Astrocyte (in vitro differentiated cells and primary cell): ENCODE measurements at regions not wholly inside any gene's neighbourhood (a gene's known extent, or its start where the extent isn't known, plus 50 kb on each side); places are given as distances from the start of the nearest gene placed in this dataset.

Experiments
- DNase-seq: peaks from one replicate; pipeline ENCODE4 v3.0.0-alpha.2; 2010; ENCODE audit warnings: low read depth
- FAIRE-seq: peaks from 2 replicates; lab custom pipeline; 2011; peaks lifted over from hg19 to GRCh38; lab: Jason Lieb, UNC
- H2AFZ ChIP-seq: 2 replicates; pipeline ENCODE4 v1.6.0; 2012; ENCODE audit warnings: low read depth, low read length, inconsistent platforms
- H3K27ac ChIP-seq: 2 replicates; pipeline ENCODE4 v1.5.1; 2011; ENCODE audit warnings: low read depth, low read length, inconsistent platforms
- H3K27me3 ChIP-seq: 2 replicates; pipeline ENCODE4 v1.6.0; 2011; ENCODE audit warnings: low read length, inconsistent platforms; ENCODE audit not compliant: insufficient read depth
- H3K36me3 ChIP-seq: 2 replicates; pipeline ENCODE4 v1.5.1; 2011; ENCODE audit warnings: low read length, inconsistent platforms; ENCODE audit not compliant: insufficient read depth
- H3K4me1 ChIP-seq: 2 replicates; pipeline ENCODE4 v1.5.1; 2011; ENCODE audit warnings: low read length, inconsistent platforms; ENCODE audit not compliant: insufficient read depth
- H3K4me2 ChIP-seq: 2 replicates; pipeline ENCODE4 v1.6.0; 2012; ENCODE audit warnings: low read length, inconsistent platforms
- H3K4me3 ChIP-seq: 2 replicates; pipeline ENCODE4 v1.5.1; 2011; ENCODE audit warnings: low read depth, mild to moderate bottlenecking, low read length, inconsistent platforms; ENCODE audit not compliant: insufficient read depth
- H3K79me2 ChIP-seq: 2 replicates; pipeline ENCODE4 v1.6.0; 2012; ENCODE audit warnings: mild to moderate bottlenecking, low read length, inconsistent platforms; ENCODE audit not compliant: insufficient read depth
- H3K9ac ChIP-seq: 2 replicates; pipeline ENCODE4 v1.6.0; 2012; ENCODE audit warnings: mild to moderate bottlenecking, low read length, inconsistent platforms
- H3K9me3 ChIP-seq: 2 replicates; pipeline ENCODE4 v1.5.1; 2012; ENCODE audit warnings: low read depth, mild to moderate bottlenecking, low read length, inconsistent platforms; ENCODE audit not compliant: insufficient read depth
- H4K20me1 ChIP-seq: 2 replicates; pipeline ENCODE4 v1.6.0; 2012; ENCODE audit warnings: low read length, inconsistent platforms; ENCODE audit not compliant: insufficient read depth
- H3K27ac Mint-ChIP-seq: one replicate; pipeline ENCODE4 v1.8.0; 2021; ENCODE audit warnings: mild to moderate bottlenecking, mixed read lengths; ENCODE audit not compliant: unreplicated experiment
- H3K27me3 Mint-ChIP-seq: one replicate; pipeline ENCODE4 v1.8.0; 2021; ENCODE audit warnings: low read depth, mixed read lengths; ENCODE audit not compliant: unreplicated experiment
- H3K36me3 Mint-ChIP-seq: one replicate; pipeline ENCODE4 v1.8.0; 2021; ENCODE audit warnings: low read depth, mixed read lengths; ENCODE audit not compliant: unreplicated experiment
- H3K4me1 Mint-ChIP-seq: one replicate; pipeline ENCODE4 v1.8.0; 2021; ENCODE audit warnings: low read depth, mixed read lengths; ENCODE audit not compliant: unreplicated experiment
- H3K4me3 Mint-ChIP-seq: one replicate; pipeline ENCODE4 v1.8.0; 2021; ENCODE audit warnings: mild to moderate bottlenecking, moderate library complexity, mixed read lengths; ENCODE audit not compliant: unreplicated experiment
- H3K9me3 Mint-ChIP-seq: one replicate; pipeline ENCODE4 v1.8.0; 2021; ENCODE audit warnings: mild to moderate bottlenecking, mixed read lengths; ENCODE audit not compliant: unreplicated experiment
- EZH2 ChIP-seq: IDR thresholded peaks from 2 replicates; pipeline ENCODE4 v1.6.1; 2012; ENCODE audit warnings: mild to moderate bottlenecking, low read length, inconsistent platforms; ENCODE audit not compliant: insufficient read depth
- TF ChIP-seq, protein P1 (sequence below): IDR thresholded peaks from 2 replicates; pipeline ENCODE4 v1.5.1; 2011; ENCODE audit warnings: low read depth, mild to moderate bottlenecking, inconsistent platforms, low read length, moderate library complexity; ENCODE audit not compliant: insufficient read depth

DNA sequence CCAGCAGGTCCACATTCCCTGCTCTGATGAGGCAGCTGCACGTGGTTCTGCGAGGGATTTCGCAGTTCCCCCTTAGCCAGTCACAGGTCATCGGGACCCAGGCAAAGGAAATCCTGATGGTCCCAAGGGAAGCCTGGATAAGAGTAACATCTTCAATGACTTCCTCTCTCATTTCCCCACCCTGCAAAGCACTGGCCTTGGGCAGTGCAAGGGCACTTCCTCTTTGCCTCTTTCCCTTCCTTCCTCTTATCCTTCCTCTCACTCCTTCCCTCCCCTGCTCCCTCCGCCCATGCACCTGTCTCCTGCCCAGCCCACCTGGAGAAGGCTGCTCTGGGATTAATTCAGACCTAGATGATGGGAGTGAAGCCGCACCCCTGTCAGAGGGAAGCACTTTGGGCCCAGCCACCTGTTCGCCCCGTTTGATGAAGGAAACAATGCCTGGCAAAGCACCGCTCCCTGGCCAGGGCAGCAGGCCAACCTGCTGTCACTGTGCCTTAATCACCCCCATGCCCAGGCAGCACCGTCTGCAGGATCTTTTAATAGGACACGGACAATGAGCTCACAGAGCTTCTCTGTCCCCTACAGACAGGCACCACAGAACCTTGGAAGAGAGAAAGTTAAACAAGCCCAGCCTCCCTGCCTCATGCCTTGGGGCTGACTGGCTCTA lies 113.5 kb upstream of the PABPC3 start:
- peaks cover 6% of the 10 kb centered on the region for H3K27me3 ChIP-seq

GRCh38 chr13:24983094-24983493 lies 112.8 kb upstream of the PABPC3 start:
- H3K27me3 ChIP-seq: peaks cover 7% of the 10 kb centered on the region
- H3K4me1 ChIP-seq: no peaks in the 10 kb centered on the region
- peaks cover 14% of the 10 kb centered on the region for H3K27me3 Mint-ChIP-seq
- H3K9me3 ChIP-seq: no peaks in the 10 kb centered on the region
- H3K9me3 Mint-ChIP-seq: no peaks in the 10 kb centered on the region
- no peaks in the 10 kb centered on the region for H3K79me2 ChIP-seq
- H3K27ac ChIP-seq: no peak overlapping the region
- DNase-seq (no peak), FAIRE-seq (no peak)
- H3K36me3 Mint-ChIP-seq: no peaks in the 10 kb centered on the region
- no peak overlapping the region for H3K9ac ChIP-seq
- no peaks in the 10 kb centered on the region for H3K4me1 Mint-ChIP-seq
- no peaks in the 10 kb centered on the region for H4K20me1 ChIP-seq
- H2AFZ ChIP-seq: no peak overlapping the region
- no peak overlapping the region for H3K4me3 ChIP-seq
- H3K4me3 Mint-ChIP-seq: no peak overlapping the region
- H3K27ac Mint-ChIP-seq: no peak overlapping the region
- H3K4me2 ChIP-seq: no peak overlapping the region
- H3K36me3 ChIP-seq: no peaks in the 10 kb centered on the region
- TF ChIP-seq, protein P1, sequence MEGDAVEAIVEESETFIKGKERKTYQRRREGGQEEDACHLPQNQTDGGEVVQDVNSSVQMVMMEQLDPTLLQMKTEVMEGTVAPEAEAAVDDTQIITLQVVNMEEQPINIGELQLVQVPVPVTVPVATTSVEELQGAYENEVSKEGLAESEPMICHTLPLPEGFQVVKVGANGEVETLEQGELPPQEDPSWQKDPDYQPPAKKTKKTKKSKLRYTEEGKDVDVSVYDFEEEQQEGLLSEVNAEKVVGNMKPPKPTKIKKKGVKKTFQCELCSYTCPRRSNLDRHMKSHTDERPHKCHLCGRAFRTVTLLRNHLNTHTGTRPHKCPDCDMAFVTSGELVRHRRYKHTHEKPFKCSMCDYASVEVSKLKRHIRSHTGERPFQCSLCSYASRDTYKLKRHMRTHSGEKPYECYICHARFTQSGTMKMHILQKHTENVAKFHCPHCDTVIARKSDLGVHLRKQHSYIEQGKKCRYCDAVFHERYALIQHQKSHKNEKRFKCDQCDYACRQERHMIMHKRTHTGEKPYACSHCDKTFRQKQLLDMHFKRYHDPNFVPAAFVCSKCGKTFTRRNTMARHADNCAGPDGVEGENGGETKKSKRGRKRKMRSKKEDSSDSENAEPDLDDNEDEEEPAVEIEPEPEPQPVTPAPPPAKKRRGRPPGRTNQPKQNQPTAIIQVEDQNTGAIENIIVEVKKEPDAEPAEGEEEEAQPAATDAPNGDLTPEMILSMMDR: no peak
- no peak for TF ChIP-seq EZH2

More for the DNA sequence above, 113.5 kb upstream of the PABPC3 start:
- no peaks in the 10 kb centered on the region for H3K36me3 ChIP-seq
- H3K79me2 ChIP-seq: no peaks in the 10 kb centered on the region
- DNase-seq: no peak
- H3K4me3 ChIP-seq: no peak overlapping the region
- H3K27ac Mint-ChIP-seq: no peak overlapping the region
- TF ChIP-seq, protein P1: no peak
- TF ChIP-seq EZH2: no peak
- no peaks in the 10 kb centered on the region for H3K4me1 Mint-ChIP-seq
- no peaks in the 10 kb centered on the region for H3K9me3 ChIP-seq
- no peaks in the 10 kb centered on the region for H3K36me3 Mint-ChIP-seq
- H3K9me3 Mint-ChIP-seq: no peaks in the 10 kb centered on the region
- FAIRE-seq: no peak
- no peak overlapping the region for H3K27ac ChIP-seq
- H3K27me3 Mint-ChIP-seq: peaks cover 14% of the 10 kb centered on the region
- no peak overlapping the region for H2AFZ ChIP-seq
- H3K4me3 Mint-ChIP-seq: no peak overlapping the region
- H4K20me1 ChIP-seq: no peaks in the 10 kb centered on the region
- no peak overlapping the region for H3K9ac ChIP-seq
- no peak overlapping the region for H3K4me2 ChIP-seq
- no peaks in the 10 kb centered on the region for H3K4me1 ChIP-seq

- no peak for DNase-seq
- Histone ChIP-seq H3K9ac (no peak overlapping the region), H3K4me3 (no peak overlapping the region), H3K9me3 (no peaks in the 10 kb centered on the region), H2AFZ (no peak overlapping the region), H3K27ac (no peak overlapping the region), H3K4me1 (no peaks in the 10 kb centered on the region), H3K4me2 (no peak overlapping the region), H4K20me1 (no peaks in the 10 kb centered on the region), H3K27me3 (peaks cover 13% of the 10 kb centered on the region), H3K79me2 (no peaks in the 10 kb centered on the region), H3K36me3 (no peaks in the 10 kb centered on the region)
- Mint-ChIP-seq H3K27me3 (peaks cover 16% of the 10 kb centered on the region), H3K36me3 (no peaks in the 10 kb centered on the region), H3K9me3 (no peaks in the 10 kb centered on the region), H3K4me1 (no peaks in the 10 kb centered on the region), H3K4me3 (no peak overlapping the region), H3K27ac (no peak overlapping the region)
- TF ChIP-seq, protein P1: no peak
- TF ChIP-seq EZH2: no peak
- no peak for FAIRE-seq
Observed at GRCh38 chr13:24984134-24984533, 111.8 kb upstream of the PABPC3 start.
